GM12891 (cell line): ENCODE measurements at regions not wholly inside any gene's neighbourhood (a gene's known extent, or its start where the extent isn't known, plus 50 kb on each side); places are given as distances from the start of the nearest gene placed in this dataset.

Experiments
- POLR2AphosphoS5 ChIP-seq: IDR thresholded peaks from 2 replicates; pipeline ENCODE4 v1.6.1; 2011; ENCODE audit warnings: low read depth, low read length, control low read depth
- SPI1 ChIP-seq: IDR thresholded peaks from 2 replicates; pipeline ENCODE4 v1.6.1; 2011; ENCODE audit warnings: low read depth, low read length, control low read depth

GRCh38 chr12:13769966-13770365 lies 211.4 kb downstream of the GRIN2B start:
- TF ChIP-seq SPI1 (no peak), POLR2AphosphoS5 (no peak)
